GM19395 (cell line): ENCODE measurements at regions not wholly inside any gene's neighbourhood (a gene's known extent, or its start where the extent isn't known, plus 50 kb on each side); places are given as distances from the start of the nearest gene placed in this dataset.

ENCODE experiments used
- ATAC-seq: cut with Tn5 transposase; IDR thresholded peaks from one replicate; pipeline ENCODE4 v1.9.1; 2021; ENCODE audit warnings: mild to moderate bottlenecking, moderate library complexity; ENCODE audit not compliant: unreplicated experiment

GRCh38 chr9:129320575-129321285 lies 142.7 kb upstream of the IER5L start:
- ATAC-seq = peak; percentile 74

- ATAC-seq = no peak
Measured at GRCh38 chr9:129319938-129320481, 141.9 kb upstream of the IER5L start.

GRCh38 chr9:129319076-129319937 lies 141.2 kb upstream of the IER5L start:
- no peak for ATAC-seq

GRCh38 chr9:129318121-129319075 lies 140.3 kb upstream of the IER5L start:
- ATAC-seq = no peak

DNA sequence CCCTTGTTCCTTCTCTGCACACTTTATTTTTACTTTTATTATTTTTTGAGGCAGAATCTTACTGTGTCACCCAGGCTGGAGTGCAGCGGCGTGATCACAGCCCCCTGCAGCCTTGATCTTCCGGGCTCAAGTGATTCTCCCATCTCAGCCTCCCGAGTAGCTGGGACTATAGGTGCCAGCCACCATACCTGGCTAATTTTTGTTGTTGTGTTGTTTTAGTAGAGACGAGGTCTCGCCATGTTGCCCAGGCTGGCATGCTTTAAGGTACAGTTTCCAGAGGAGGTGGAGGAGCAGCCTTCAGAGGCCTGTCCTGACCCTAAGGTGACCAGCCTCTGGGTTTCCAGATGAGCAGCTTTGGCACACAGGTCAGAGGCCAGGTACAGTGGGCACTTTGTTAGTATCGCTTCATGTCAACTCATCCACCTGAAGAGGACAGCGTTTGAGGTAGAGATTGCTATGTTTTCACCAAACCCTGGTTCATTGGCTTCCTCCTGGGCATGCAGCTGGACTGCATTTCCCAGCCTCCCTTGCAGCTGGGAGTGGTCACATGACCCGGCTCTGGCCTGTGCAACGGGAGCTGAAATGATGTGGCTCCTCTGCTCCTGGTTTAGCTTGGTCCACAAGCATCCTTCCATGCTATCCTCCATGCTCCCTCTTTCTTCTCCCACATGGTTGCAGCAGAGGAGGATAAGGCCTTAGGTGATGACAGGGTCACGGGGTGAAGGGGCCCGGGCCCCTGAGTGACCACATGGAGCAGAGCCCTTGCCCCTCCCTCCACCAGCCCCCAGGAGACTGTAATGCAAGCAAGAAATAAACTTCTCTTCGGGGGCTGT lies 139.3 kb upstream of the IER5L start:
- no peak for ATAC-seq

DNA sequence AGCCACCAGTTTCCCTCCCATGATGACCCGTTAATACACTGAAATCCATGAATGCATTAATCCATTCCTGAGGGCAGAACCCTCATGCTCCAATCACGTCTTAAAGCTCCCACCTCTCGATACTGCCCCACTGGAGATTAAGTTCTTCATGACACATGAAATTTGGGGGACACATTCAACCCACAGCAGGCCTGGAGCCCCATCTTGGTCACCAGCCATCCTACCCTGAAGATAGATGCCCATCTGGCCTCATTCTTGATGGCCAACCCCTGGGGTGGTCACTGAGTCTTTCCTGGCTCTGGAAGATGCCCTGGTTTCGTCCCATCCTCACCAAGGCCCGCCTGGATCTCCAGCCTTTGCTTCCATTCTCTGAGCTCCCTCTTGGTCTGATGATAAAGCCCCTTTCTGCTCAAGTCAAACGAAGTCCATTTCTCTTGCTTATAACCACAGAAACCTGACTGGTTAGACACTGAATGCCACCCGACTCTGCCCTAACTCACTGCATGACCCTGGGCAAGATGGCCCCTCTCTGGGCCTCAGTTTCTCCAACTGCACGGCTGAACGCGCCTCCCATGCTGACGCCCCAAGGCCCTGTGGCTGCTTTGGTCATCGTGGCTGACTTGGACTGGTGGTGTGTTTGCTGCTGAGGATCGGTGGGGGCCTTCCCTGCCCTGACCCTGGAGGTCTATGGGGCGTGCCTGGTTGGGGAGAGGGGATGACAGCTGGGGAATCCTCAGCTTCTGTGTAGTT lies 138.4 kb upstream of the IER5L start:
- no peak for ATAC-seq

DNA sequence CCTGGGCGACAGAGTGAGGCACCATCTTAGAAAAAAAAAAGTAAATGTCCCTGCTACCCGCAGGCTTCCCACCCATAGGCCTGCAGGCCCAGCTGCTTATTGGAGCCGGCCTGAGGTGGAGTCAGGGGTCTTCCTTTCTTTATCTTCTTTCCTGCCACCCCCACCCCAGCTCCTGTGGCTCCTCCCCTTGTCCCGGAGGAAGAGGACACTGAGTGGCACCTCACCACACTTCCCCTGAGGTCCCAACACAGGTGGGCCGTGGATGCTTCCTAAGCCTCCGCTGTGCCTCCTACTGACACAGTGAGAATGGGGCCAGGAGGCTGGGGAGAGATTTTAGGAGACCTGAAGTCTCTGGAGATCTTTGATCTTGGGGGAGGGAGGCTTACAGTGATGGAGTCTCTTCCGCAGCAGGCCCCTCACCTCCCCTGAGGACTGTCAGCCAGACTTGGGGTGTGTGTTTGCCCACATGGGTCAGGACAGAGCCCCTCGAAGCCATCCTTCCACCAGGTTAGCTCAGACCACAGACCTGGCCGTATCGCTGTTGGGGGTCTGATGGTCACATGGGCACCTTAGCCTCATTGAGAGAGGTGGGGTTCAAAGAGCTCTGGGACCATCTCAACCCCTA lies 135.4 kb upstream of the IER5L start:
- ATAC-seq = no peak

DNA sequence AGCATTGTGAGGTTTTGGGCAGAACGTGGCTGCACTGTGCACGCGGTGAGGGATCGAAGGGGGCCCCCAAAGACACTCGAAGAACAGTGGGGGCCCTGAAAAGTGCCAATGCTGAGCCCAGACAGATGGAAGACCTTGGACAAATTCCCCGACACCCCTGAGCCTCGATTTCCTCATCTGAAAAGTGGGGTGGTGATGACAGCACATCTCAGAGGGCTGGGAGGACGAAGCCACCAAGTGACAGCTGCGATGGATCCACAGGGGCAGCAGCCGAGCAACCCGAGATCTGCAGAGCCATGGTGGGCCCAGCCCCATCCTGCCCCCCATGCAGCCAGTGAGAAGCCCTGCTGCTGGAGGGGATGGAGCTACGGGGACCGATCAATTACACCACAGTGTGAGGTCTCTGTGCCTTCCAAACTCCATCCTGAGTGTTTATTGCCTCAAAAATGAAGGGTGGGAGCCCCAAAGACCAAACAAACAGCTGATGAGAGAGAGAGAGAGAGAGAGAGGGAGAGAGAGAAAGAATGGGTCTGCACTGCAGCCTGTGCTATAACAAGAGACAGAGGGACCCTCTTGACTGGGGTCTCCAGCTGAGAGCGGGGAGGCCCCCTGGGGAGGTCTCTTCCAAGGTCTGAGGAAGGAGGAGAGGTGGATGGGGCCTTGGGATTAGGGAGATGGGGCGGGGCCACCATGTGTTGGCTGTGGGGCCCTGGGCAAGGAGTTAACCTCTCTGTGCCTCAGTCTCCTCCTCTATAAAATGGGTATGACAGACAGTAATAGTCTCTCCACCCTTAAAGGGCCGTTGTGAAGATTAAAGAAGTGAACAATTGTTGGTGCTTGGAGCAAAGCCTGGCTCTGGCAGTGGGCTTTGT lies 134.4 kb upstream of the IER5L start:
- no peak for ATAC-seq

- no peak for ATAC-seq
Measured at GRCh38 chr9:129311643-129312042, 133.6 kb upstream of the IER5L start.

DNA sequence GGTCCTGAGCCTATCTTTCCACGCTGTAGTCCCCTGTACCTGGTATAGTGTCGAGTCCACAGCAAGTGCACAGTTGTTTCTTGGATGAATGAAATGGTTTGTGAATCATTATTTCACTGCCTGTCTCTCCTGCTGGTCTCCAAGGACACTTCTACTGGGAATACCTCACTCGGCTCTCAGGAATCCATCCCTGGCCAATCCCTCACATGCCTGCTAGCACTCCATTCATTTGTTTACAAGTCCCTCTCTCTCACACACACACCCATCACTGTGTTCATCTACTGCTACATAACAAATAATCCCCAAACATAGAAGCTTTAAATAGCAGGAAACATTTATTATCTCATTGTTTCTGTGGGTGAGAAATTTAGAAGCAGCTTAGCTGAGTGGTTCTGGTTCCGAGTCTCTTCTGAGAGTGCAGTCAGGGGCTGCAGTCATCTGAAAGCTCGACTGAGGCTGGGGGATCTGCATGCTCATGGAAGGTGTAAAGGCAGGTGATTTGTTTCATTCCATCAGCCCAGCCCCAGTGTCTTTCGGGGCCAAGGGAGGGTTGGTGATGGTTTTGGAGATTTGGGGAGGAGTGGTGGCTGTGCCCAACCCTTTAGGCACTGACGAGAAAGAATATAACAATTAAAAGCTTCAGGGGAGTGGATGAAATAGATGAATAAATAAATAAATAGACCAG lies 132.7 kb upstream of the IER5L start:
- no peak for ATAC-seq

DNA sequence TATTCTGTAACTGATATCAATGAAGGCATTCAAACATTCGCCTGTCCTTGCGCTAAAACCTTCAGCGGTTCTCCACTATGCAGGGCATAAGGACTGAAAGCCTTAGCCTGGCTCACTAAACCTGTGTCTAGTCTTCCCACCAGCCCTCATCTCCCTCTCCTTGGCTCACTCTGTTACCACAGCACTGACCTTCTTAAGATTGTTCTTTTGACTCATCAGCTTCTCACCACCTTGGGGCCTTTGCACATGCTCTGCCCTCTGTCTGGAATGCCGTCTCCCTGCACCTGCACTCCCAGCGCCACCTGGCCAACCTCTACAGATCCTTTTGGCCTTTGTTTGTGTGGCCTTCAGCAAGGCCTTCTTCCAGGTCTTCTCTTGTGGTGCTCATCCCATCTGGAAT lies 131.8 kb upstream of the IER5L start:
- no peak for ATAC-seq

GRCh38 chr9:129309041-129309430 lies 131.0 kb upstream of the IER5L start:
- ATAC-seq = no peak

- ATAC-seq = no peak
Measured at GRCh38 chr9:129307227-129307970, 129.3 kb upstream of the IER5L start.

GRCh38 chr9:129306318-129306973 lies 128.4 kb upstream of the IER5L start:
- ATAC-seq = no peak

DNA sequence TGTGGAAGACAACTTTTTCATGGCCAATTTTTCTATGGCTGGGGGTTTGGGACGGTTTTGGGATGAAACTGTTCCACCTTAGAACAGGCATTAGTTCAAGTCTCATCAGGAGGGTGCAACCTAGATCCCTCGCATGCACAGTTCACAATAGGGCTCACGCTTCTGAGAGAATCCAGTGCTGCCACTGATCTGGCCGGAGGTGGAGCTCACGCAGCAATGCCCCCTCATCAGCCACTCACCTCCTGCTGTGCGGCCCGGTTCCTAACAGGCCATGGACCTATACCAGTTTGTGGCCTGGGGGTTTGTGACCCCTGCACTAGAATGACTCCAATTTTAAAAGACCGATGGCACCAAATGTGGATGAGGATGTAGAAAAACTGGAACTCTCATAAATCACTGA lies 127.2 kb upstream of the IER5L start:
- no peak for ATAC-seq

DNA sequence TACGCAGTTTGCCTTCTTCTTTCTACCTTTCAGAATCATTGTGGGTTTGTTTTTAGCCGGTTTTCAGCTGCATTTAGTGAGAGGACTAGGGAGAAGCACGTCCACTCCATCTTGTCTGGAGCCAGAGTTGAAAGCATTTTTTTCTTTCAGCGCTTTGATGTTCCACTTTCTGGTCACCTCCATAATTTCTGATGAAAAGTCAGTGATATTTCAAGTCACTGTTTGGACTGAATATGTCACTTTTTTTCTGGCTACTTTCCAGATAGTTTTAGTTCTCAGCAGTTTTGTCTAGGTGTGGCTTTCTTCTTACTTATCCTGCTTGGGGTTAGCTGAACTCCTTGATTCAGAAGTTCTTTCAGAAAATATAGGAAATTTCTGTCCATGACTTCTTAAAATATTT lies 123.9 kb upstream of the IER5L start:
- ATAC-seq = no peak
